ENCODE measurements at regions not wholly inside any gene's neighbourhood (a gene's known extent, or its start where the extent isn't known, plus 50 kb on each side); places are given as distances from the start of the nearest gene placed in this dataset.

DNA sequence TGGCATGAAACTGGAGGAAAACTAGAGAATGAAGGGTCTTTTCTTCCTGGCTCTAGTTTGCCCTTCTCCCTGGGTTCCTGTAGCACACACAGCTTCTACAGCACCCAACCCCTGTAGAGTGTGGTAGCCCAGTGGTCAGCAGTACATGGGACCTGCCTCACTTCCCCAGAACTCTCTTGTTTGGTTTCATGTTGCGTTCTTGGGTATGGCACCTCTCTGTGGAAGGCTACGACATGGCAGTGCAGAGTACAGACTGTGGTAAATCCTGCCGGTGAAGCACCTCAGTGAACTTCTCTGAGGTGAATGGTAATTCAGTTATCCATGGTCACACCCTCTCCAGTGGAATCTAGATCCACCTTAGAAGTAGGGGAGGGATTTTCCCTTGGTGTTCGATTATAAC is 105.5 kb downstream of the TLR4 start:
- WGBS, 2 donors, result 89 to 96% methylated on average over 4 of the region's 4 CpGs
- no peak for DNase-seq
- Histone ChIP-seq H3K27ac (no peak overlapping the region), H3K27me3 (no peaks in the 10 kb centered on the region), H3K36me3 (no peaks in the 10 kb centered on the region), H3K4me3 (no peak overlapping the region), H3K4me1 (no peaks in the 10 kb centered on the region), H3K9me3 (no peaks in the 10 kb centered on the region)
- TF ChIP-seq EP300 (IDR thresholded peaks at IDR 0.05) (no peak), POLR2AphosphoS5 (IDR thresholded peaks at IDR 0.05) (no peak), POLR2A (IDR thresholded peaks at IDR 0.05) (no peak)
- TF ChIP-seq, protein P1, sequence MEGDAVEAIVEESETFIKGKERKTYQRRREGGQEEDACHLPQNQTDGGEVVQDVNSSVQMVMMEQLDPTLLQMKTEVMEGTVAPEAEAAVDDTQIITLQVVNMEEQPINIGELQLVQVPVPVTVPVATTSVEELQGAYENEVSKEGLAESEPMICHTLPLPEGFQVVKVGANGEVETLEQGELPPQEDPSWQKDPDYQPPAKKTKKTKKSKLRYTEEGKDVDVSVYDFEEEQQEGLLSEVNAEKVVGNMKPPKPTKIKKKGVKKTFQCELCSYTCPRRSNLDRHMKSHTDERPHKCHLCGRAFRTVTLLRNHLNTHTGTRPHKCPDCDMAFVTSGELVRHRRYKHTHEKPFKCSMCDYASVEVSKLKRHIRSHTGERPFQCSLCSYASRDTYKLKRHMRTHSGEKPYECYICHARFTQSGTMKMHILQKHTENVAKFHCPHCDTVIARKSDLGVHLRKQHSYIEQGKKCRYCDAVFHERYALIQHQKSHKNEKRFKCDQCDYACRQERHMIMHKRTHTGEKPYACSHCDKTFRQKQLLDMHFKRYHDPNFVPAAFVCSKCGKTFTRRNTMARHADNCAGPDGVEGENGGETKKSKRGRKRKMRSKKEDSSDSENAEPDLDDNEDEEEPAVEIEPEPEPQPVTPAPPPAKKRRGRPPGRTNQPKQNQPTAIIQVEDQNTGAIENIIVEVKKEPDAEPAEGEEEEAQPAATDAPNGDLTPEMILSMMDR (IDR thresholded peaks at IDR 0.05), result no peak
- no peak for ATAC-seq (ENCODE audit: low FRiP score in 2 of 2)

DNA sequence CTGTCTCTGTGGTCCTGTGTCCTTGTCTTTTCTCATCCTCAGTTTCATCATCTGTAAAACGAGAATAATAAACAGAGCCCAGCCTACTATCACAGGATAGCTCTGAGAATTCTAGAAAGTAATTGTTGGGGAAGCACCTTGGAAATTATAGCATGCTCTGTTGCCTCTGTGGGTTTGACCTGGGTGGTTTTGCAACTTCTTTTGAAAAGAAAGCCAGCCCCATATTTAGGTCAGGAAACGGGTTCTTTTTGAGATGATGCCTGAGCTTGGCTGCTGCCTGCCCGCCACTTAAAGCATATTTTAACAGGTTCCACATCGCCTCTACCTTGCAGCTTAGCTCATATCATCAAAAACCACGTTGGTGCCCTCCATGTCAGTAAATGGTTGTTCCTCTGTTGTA is 111.1 kb downstream of the TLR4 start:
- Histone ChIP-seq H3K36me3 (no peaks in the 10 kb centered on the region), H3K27ac (no peak overlapping the region), H3K27me3 (no peaks in the 10 kb centered on the region), H3K9me3 (no peaks in the 10 kb centered on the region), H3K4me3 (no peak overlapping the region), H3K4me1 (no peaks in the 10 kb centered on the region)
- ATAC-seq (ENCODE audit: low FRiP score in 2 of 2) (no peak), DNase-seq (no peak)
- 64 to 72% methylated on average over 5 of the region's 5 CpGs for WGBS, 2 donors
- TF ChIP-seq POLR2A (IDR thresholded peaks at IDR 0.05) (no peak), EP300 (IDR thresholded peaks at IDR 0.05) (no peak), POLR2AphosphoS5 (IDR thresholded peaks at IDR 0.05) (no peak)
- TF ChIP-seq, protein P1 (IDR thresholded peaks at IDR 0.05), result no peak

DNA sequence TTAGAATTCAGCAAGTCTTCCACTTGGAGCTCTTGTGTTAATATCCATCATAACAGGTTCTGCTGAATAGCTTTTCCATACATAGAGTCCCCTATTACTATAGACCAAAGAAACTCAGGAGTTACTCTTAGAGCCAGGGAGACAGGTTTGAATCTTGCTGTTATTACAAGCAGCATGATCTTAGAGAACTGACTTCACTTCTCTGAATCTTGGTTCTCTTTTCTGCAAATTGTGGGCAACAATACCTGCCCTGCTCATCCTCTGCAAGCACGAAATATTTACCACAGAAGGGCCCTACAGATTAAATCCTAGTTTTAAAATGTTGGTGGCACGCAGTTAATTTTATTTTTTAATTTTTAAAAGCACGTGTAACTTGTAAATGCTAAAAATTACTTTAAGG is 111.7 kb downstream of the TLR4 start:
- H3K27ac ChIP-seq, result no peak overlapping the region
- no peaks in the 10 kb centered on the region for H3K27me3 ChIP-seq
- no peak for DNase-seq
- no peak for ATAC-seq (ENCODE audit: low FRiP score in 2 of 2)
- H3K4me3 ChIP-seq, result no peak overlapping the region
- 78 to 83% methylated on average over 3 of the region's 3 CpGs for WGBS, 2 donors
- TF ChIP-seq POLR2AphosphoS5 (IDR thresholded peaks at IDR 0.05), result no peak
- TF ChIP-seq EP300 (IDR thresholded peaks at IDR 0.05), result no peak
- TF ChIP-seq POLR2A (IDR thresholded peaks at IDR 0.05), result no peak
- TF ChIP-seq, protein P1 (IDR thresholded peaks at IDR 0.05), result no peak
- H3K36me3 ChIP-seq, result no peaks in the 10 kb centered on the region
- H3K9me3 ChIP-seq, result no peaks in the 10 kb centered on the region
- H3K4me1 ChIP-seq, result no peaks in the 10 kb centered on the region

DNA sequence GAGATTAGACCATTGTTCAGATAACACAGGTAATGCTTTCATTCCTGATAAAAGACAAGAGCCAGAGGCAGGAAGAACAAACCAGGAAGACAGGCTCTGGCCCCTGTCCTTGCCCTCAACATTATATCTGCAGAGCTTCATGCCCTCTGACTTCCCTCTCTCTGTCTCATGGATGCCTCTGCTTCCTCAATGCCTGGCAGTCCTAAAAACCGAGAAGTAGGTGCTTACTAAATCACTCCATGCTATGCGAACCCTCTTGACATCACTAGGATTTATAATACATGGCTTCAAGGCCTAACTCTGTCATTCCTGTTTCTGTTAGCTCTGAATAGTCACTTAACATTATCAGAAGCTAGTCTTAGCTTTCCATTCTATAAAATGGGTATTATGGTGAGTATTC is 117.8 kb downstream of the TLR4 start:
- Histone ChIP-seq H3K27ac (no peak overlapping the region), H3K9me3 (no peaks in the 10 kb centered on the region), H3K27me3 (no peaks in the 10 kb centered on the region), H3K36me3 (no peaks in the 10 kb centered on the region), H3K4me3 (no peak overlapping the region), H3K4me1 (no peaks in the 10 kb centered on the region)
- WGBS, 2 donors, result 73 to 77% methylated on average over 2 of the region's 2 CpGs
- TF ChIP-seq, protein P1 (IDR thresholded peaks at IDR 0.05), result no peak
- TF ChIP-seq POLR2A (IDR thresholded peaks at IDR 0.05) (no peak), POLR2AphosphoS5 (IDR thresholded peaks at IDR 0.05) (no peak), EP300 (IDR thresholded peaks at IDR 0.05) (no peak)
- DNase-seq (no peak), ATAC-seq (ENCODE audit: low FRiP score in 2 of 2) (peak in 1 of 2 donors; percentile 40)

DNA sequence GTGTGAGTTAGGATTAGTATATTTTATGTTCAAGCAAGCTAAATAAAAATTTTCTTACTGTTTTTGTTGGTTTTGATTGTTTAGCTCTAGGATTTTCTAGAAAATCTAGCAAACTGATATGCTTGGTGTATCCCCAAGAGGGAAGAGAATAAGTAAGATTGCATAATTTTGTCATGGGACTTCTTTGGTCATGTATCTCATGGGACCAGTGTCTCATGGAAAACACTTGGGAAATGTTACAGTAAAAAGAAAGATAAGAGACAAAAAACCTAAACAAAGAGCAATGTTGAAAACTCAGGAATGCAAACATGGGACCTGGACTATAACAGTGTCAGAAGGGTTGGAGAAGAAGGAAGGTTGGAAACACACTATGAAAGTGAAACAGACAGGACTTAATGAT is 119.4 kb downstream of the TLR4 start:
- Histone ChIP-seq H3K27ac (no peak overlapping the region), H3K4me1 (no peaks in the 10 kb centered on the region), H3K36me3 (no peaks in the 10 kb centered on the region), H3K4me3 (no peak overlapping the region), H3K27me3 (no peaks in the 10 kb centered on the region), H3K9me3 (no peaks in the 10 kb centered on the region)
- ATAC-seq (ENCODE audit: low FRiP score in 2 of 2) (no peak), DNase-seq (no peak)
- TF ChIP-seq, protein P1 (IDR thresholded peaks at IDR 0.05), result no peak
- TF ChIP-seq POLR2A (IDR thresholded peaks at IDR 0.05) (no peak), EP300 (IDR thresholded peaks at IDR 0.05) (no peak), POLR2AphosphoS5 (IDR thresholded peaks at IDR 0.05) (no peak)

Measured in upper lobe of left lung (tissue), 6 donors.